H1 (cell line): ENCODE measurements at regions not wholly inside any gene's neighbourhood (a gene's known extent, or its start where the extent isn't known, plus 50 kb on each side); places are given as distances from the start of the nearest gene placed in this dataset.

ENCODE experiments used
- BACH1 ChIP-seq: IDR thresholded peaks from 2 replicates; pipeline ENCODE4 v1.6.1; 2012; ENCODE audit warnings: low read length, improper control_type of control experiment
- NANOG ChIP-seq: IDR thresholded peaks from 2 replicates; pipeline ENCODE4 v1.6.1; 2011; ENCODE audit warnings: low read length, low read depth, mild to moderate bottlenecking, inconsistent platforms; ENCODE audit not compliant: insufficient read depth, poor library complexity, severe bottlenecking
- RNF2 ChIP-seq: fragments of 200-900, 300-1000 bp; sonication (generic); IDR thresholded peaks from 2 replicates; pipeline ENCODE4 v1.7.1; 2016; ENCODE audit warnings: borderline replicate concordance, low read depth, mild to moderate bottlenecking, antibody characterized with exemption, low read length; ENCODE audit not compliant: poor library complexity, severe bottlenecking; ENCODE audit errors: missing control alignments
- RXRA ChIP-seq: IDR thresholded peaks from 2 replicates; pipeline ENCODE4 v1.6.1; 2011; ENCODE audit warnings: low read depth, mild to moderate bottlenecking, low read length, moderate library complexity; ENCODE audit not compliant: insufficient read depth
- SUZ12 ChIP-seq: fragments of 200-600 bp; sonication (generic); IDR thresholded peaks from 2 replicates; pipeline ENCODE4 v1.6.1; 2012; ENCODE audit warnings: mild to moderate bottlenecking, inconsistent platforms, low read length, moderate library complexity, mixed read lengths

- TF ChIP-seq RXRA = no peak
- no peak for TF ChIP-seq SUZ12
- TF ChIP-seq BACH1 = no peak
- TF ChIP-seq NANOG = no peak
- TF ChIP-seq RNF2 = no peak
Observed at GRCh38 chr5:68699966-68700365, 393.8 kb upstream of the SLC30A5 start (continued).
